ENCODE measurements at regions not wholly inside any gene's neighbourhood (a gene's known extent, or its start where the extent isn't known, plus 50 kb on each side); places are given as distances from the start of the nearest gene placed in this dataset.

DNA sequence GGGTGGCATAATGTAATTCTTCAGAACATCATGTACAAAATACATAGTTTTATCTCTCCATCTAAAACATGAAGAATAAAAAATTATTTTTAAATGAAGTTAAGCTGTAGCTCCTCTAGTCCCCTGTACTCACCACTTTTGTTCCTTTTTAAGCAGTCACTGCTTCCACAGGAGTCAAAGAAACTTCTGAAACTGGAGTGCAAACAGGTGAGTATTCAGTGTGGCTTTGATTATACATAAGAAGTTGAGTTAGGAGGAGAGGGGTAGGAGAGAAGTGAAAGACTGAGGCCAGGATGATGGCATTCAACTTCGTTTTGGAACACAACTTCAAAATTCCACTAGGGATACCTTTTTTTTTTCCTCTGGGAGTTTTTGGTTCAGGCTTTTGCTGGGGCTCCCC lies 131.4 kb upstream of the CNTN1 start:
- no peak for DNase-seq (ENCODE audit: low spot score)
- TF ChIP-seq CTCF (conservative IDR thresholded peaks at IDR 0.05; ENCODE audit: low read depth): no peak
- POLR2A ChIA-PET (ENCODE audit: low non-redundant PET): no interaction called here
- no peak overlapping the region for H3K27ac ChIP-seq
- CTCF ChIA-PET: interaction anchor here (0.7 kb wide), 1 partner anchor 1325 kb away, joined by 4 read pairs; no protein-coding TSS in a partner anchor

- no peak overlapping the region for H3K27ac ChIP-seq
- ChIA-PET POLR2A (ENCODE audit: low non-redundant PET) (no interaction called here), CTCF (interaction anchor here (0.7 kb wide), 1 partner anchor 1325 kb away, joined by 4 read pairs; no protein-coding TSS in a partner anchor)
- no peak for TF ChIP-seq CTCF (conservative IDR thresholded peaks at IDR 0.05; ENCODE audit: low read depth)
- DNase-seq (ENCODE audit: low spot score): no peak
These were observed 130.8 kb upstream of the CNTN1 start for GRCh38 chr12:40561395-40561966.

GRCh38 chr12:40565029-40565633 lies 127.1 kb upstream of the CNTN1 start:
- DNase-seq (ENCODE audit: low spot score): no peak
- H3K27ac ChIP-seq: no peak overlapping the region
- ChIA-PET CTCF (no interaction called here), POLR2A (ENCODE audit: low non-redundant PET) (no interaction called here)
- no peak for TF ChIP-seq CTCF (conservative IDR thresholded peaks at IDR 0.05; ENCODE audit: low read depth)

DNA sequence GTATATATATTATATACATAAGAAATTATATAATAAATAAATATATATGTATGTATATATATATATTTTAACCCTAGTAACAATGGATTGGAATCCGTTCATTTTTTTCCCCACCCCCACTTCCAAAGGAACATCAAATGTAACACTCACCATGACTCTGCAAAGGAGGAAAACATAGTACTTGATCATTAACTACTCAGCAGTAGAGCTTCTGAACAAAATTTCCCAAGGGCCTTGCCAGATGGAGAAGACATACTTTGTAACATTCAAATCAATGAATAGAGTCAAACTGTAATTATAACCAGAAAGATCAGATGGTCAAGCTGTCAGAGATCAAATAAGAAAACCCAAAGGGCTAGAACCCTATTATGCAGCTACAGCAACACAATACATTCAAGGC lies 126.0 kb upstream of the CNTN1 start:
- DNase-seq (ENCODE audit: low spot score): no peak
- ChIA-PET POLR2A (ENCODE audit: low non-redundant PET) (no interaction called here), CTCF (no interaction called here)
- H3K27ac ChIP-seq: no peak overlapping the region
- no peak for TF ChIP-seq CTCF (conservative IDR thresholded peaks at IDR 0.05; ENCODE audit: low read depth)

- CTCF ChIA-PET: no interaction called here
These were observed 122.5 kb upstream of the CNTN1 start for GRCh38 chr12:40569626-40570179.

GRCh38 chr12:40573024-40573423 lies 119.2 kb upstream of the CNTN1 start:
- CTCF ChIA-PET: no interaction called here
- POLR2A ChIA-PET (ENCODE audit: low non-redundant PET): no interaction called here
- TF ChIP-seq CTCF (conservative IDR thresholded peaks at IDR 0.05; ENCODE audit: low read depth): no peak
- no peak overlapping the region for H3K27ac ChIP-seq
- no peak for DNase-seq (ENCODE audit: low spot score)

More at GRCh38 chr12:40569626-40570179, 122.5 kb upstream of the CNTN1 start:
- POLR2A ChIA-PET (ENCODE audit: low non-redundant PET): no interaction called here
- H3K27ac ChIP-seq: no peak overlapping the region
- TF ChIP-seq CTCF (conservative IDR thresholded peaks at IDR 0.05; ENCODE audit: low read depth): no peak
- no peak for DNase-seq (ENCODE audit: low spot score)

Measured in RWPE1 (cell line).